IMR-90 (cell line): ENCODE measurements at regions not wholly inside any gene's neighbourhood (a gene's known extent, or its start where the extent isn't known, plus 50 kb on each side); places are given as distances from the start of the nearest gene placed in this dataset.

Source experiments
- ATAC-seq: fragments of 200-7000 bp; cut with Tn5 transposase; 2 replicates; pipeline ENCODE4 v1.9.1; 2020; ENCODE audit warnings: low read depth, mild to moderate bottlenecking, moderate library complexity
- BruUV-seq: library from RNA; stranded (reverse); fragments of 400-500 nt; replicated peaks from 2 replicates; lab custom pipeline; 2021; lab: Mats Ljungman, UMichigan
- CTCF ChIA-PET: fragments of 300-600 bp; formaldehyde crosslinking; extraction: SDS; loops from one replicate; lab custom pipeline; 2021; ENCODE audit warnings: antibody characterized with exemption; lab: Yijun Ruan, JAX
- POLR2A ChIA-PET: fragments of 300-600 bp; sonication (Branson Sonifier 250); formaldehyde crosslinking; loops from one replicate; lab custom pipeline; 2022; ENCODE audit warnings: antibody characterized with exemption; ENCODE audit not compliant: unreplicated experiment; lab: Charles Lee
- DNase-seq: peaks from one replicate; pipeline ENCODE4 v3.0.0; 2013
- H2AFZ ChIP-seq: replicated peaks from 2 replicates; pipeline ENCODE3; 2013; ENCODE audit warnings: low read length, mild to moderate bottlenecking; ENCODE audit not compliant: poor library complexity
- H2AK5ac ChIP-seq: 2 replicates; pipeline ENCODE4 v1.6.1; 2013; ENCODE audit warnings: low read depth, low read length, inconsistent platforms
- H2AK9ac ChIP-seq: replicated peaks from 2 replicates; pipeline ENCODE3; 2013; ENCODE audit warnings: mild to moderate bottlenecking, low read depth, low read length, moderate library complexity; ENCODE audit not compliant: poor library complexity
- H2BK120ac ChIP-seq: 2 replicates; pipeline ENCODE4 v1.6.1; 2013; ENCODE audit warnings: low read depth, low read length, inconsistent platforms
- H2BK15ac ChIP-seq: 3 replicates; pipeline ENCODE4 v1.6.1; 2013; ENCODE audit warnings: low read depth, low read length, inconsistent platforms
- H2BK20ac ChIP-seq: 2 replicates; pipeline ENCODE4 v1.6.1; 2013; ENCODE audit warnings: low read depth, mild to moderate bottlenecking, inconsistent platforms, low read length, moderate library complexity
- H2BK5ac ChIP-seq: 2 replicates; pipeline ENCODE4 v1.6.1; 2013; ENCODE audit warnings: mild to moderate bottlenecking, low read depth, low read length, inconsistent platforms; ENCODE audit not compliant: poor library complexity, severe bottlenecking
- H3K14ac ChIP-seq: replicated peaks from 2 replicates; pipeline ENCODE4 v1.6.1; 2013; ENCODE audit warnings: low read depth, low read length, inconsistent platforms
- H3K18ac ChIP-seq: 2 replicates; pipeline ENCODE4 v1.6.1; 2013; ENCODE audit warnings: low read depth, low read length, control low read depth
- H3K23ac ChIP-seq: 2 replicates; pipeline ENCODE4 v1.6.1; 2013; ENCODE audit warnings: low read depth, low read length, inconsistent platforms
- H3K27ac ChIP-seq: 2 replicates; pipeline ENCODE4 v1.5.1; 2013; ENCODE audit warnings: mild to moderate bottlenecking, control low read depth, low read length; ENCODE audit not compliant: insufficient read depth
- H3K27me3 ChIP-seq: 2 replicates; pipeline ENCODE4 v1.6.1; 2013; ENCODE audit warnings: low read length; ENCODE audit not compliant: control insufficient read depth, insufficient read depth
- H3K36me3 ChIP-seq: 2 replicates; pipeline ENCODE4 v1.6.1; 2013; ENCODE audit warnings: low read length, mixed read lengths; ENCODE audit not compliant: control insufficient read depth, insufficient read depth
- H3K4ac ChIP-seq: 2 replicates; pipeline ENCODE4 v1.6.1; 2013; ENCODE audit warnings: low read depth, low read length, inconsistent platforms
- H3K4me1 ChIP-seq: 2 replicates; pipeline ENCODE4 v1.6.1; 2013; ENCODE audit warnings: low read length, mixed read lengths; ENCODE audit not compliant: control insufficient read depth, insufficient read depth
- H3K4me2 ChIP-seq: 2 replicates; pipeline ENCODE4 v1.6.1; 2013; ENCODE audit warnings: low read depth, mild to moderate bottlenecking, control low read depth, low read length, moderate library complexity
- H3K4me3 ChIP-seq: 2 replicates; pipeline ENCODE4 v1.5.1; 2013; ENCODE audit warnings: low read depth, mild to moderate bottlenecking, control low read depth, low read length, moderate library complexity; ENCODE audit not compliant: insufficient read depth
- H3K56ac ChIP-seq: 2 replicates; pipeline ENCODE4 v1.6.1; 2013; ENCODE audit warnings: low read length, inconsistent platforms; ENCODE audit not compliant: insufficient read depth; ENCODE audit errors: extremely low read depth
- H3K79me1 ChIP-seq, 2 experiments: 2 replicates each; pipeline ENCODE4 v1.6.1; 2013; ENCODE audit warnings: low read length in 2 of 2, inconsistent platforms in 1 of 2, low read depth in 1 of 2
- H3K9ac ChIP-seq: 2 replicates; pipeline ENCODE4 v1.6.1; 2013; ENCODE audit warnings: low read depth, low read length, control low read depth
- H3K9me1 ChIP-seq: 2 replicates; pipeline ENCODE4 v1.6.1; 2013; ENCODE audit warnings: low read length, inconsistent platforms; ENCODE audit not compliant: insufficient read depth
- H3K9me3 ChIP-seq: 2 replicates; pipeline ENCODE4 v1.6.1; 2013; ENCODE audit warnings: low read length; ENCODE audit not compliant: control insufficient read depth, insufficient read depth
- H4K20me1 ChIP-seq: 2 replicates; pipeline ENCODE4 v1.6.1; 2013; ENCODE audit warnings: low read length, inconsistent platforms; ENCODE audit not compliant: insufficient read depth
- H4K5ac ChIP-seq: 2 replicates; pipeline ENCODE4 v1.6.1; 2013; ENCODE audit warnings: mild to moderate bottlenecking, low read depth, low read length, control low read depth
- H4K8ac ChIP-seq, 2 experiments: 2 replicates each; pipeline ENCODE4 v1.6.1; 2013; ENCODE audit warnings: low read depth in 2 of 2, low read length in 2 of 2, control low read depth in 1 of 2, inconsistent platforms in 1 of 2
- H4K91ac ChIP-seq: 2 replicates; pipeline ENCODE4 v1.6.1; 2013; ENCODE audit warnings: low read depth, low read length, inconsistent platforms; ENCODE audit not compliant: insufficient read depth
- BHLHE40 ChIP-seq: fragments of 150-350 bp; IDR thresholded peaks from 2 replicates; pipeline ENCODE4 v1.6.1; 2016; ENCODE audit warnings: mild to moderate bottlenecking, low read depth, low read length
- CEBPB ChIP-seq: IDR thresholded peaks from 2 replicates; pipeline ENCODE4 v1.6.1; 2012; ENCODE audit warnings: low read depth, low read length, improper control_type of control experiment
- CHD1 ChIP-seq: IDR thresholded peaks from 2 replicates; pipeline ENCODE4 v1.6.1; 2012; ENCODE audit warnings: low read depth, low read length, improper control_type of control experiment
- ELK1 ChIP-seq: fragments of 150-350 bp; IDR thresholded peaks from 2 replicates; pipeline ENCODE4 v1.6.1; 2016; ENCODE audit warnings: low read depth, mild to moderate bottlenecking, low read length, moderate library complexity, borderline replicate concordance
- FOS ChIP-seq: fragments of 150-350 bp; IDR thresholded peaks from 2 replicates; pipeline ENCODE4 v1.6.1; 2016; ENCODE audit warnings: low read depth, low read length
- MAFK ChIP-seq: IDR thresholded peaks from 2 replicates; pipeline ENCODE4 v1.6.1; 2012; ENCODE audit warnings: low read depth, low read length, improper control_type of control experiment
- MAZ ChIP-seq: IDR thresholded peaks from 2 replicates; pipeline ENCODE4 v1.6.1; 2012; ENCODE audit warnings: low read depth, mild to moderate bottlenecking, low read length, improper control_type of control experiment, moderate library complexity, borderline replicate concordance
- MXI1 ChIP-seq: IDR thresholded peaks from 2 replicates; pipeline ENCODE4 v1.6.1; 2012; ENCODE audit warnings: low read depth, mild to moderate bottlenecking, low read length, moderate library complexity, borderline replicate concordance
- NFE2L2 ChIP-seq: fragments of 150-350 bp; IDR thresholded peaks from 2 replicates; pipeline ENCODE4 v1.6.1; 2016; ENCODE audit warnings: low read depth, mild to moderate bottlenecking, low read length
- POLR2A ChIP-seq: IDR thresholded peaks from 2 replicates; pipeline ENCODE4 v1.6.1; 2012; ENCODE audit warnings: mild to moderate bottlenecking, low read depth, low read length
- RAD21 ChIP-seq: IDR thresholded peaks from 2 replicates; pipeline ENCODE4 v1.6.1; 2012; ENCODE audit warnings: low read length, improper control_type of control experiment
- RCOR1 ChIP-seq: IDR thresholded peaks from 2 replicates; pipeline ENCODE4 v1.6.1; 2012; ENCODE audit warnings: mild to moderate bottlenecking, low read length, improper control_type of control experiment; ENCODE audit not compliant: insufficient replicate concordance
- RFX5 ChIP-seq: IDR thresholded peaks from 2 replicates; pipeline ENCODE4 v1.8.0; 2012; ENCODE audit warnings: low read depth, mild to moderate bottlenecking, low read length, moderate library complexity
- SMC3 ChIP-seq: fragments of 150-350 bp; IDR thresholded peaks from 2 replicates; pipeline ENCODE4 v1.6.1; 2016; ENCODE audit warnings: low read depth, mild to moderate bottlenecking, antibody characterized with exemption, low read length, moderate library complexity
- USF2 ChIP-seq: fragments of 150-350 bp; IDR thresholded peaks from 2 replicates; pipeline ENCODE4 v1.6.1; 2017; ENCODE audit warnings: mild to moderate bottlenecking, antibody characterized with exemption, low read length, low read depth
- WGBS, 2 experiments: methylation state at CpG; one replicate each; pipeline versions ENCODE4 v1.1.5 to v1.1.7; 2013; ENCODE audit warnings: missing lambda C conversion rate in 2 of 2; ENCODE audit not compliant: insufficient read length in 1 of 2; ENCODE audit errors: extremely low coverage in 2 of 2; 5-methylcytosine and 5-hydroxymethylcytosine counted together
- dilution Hi-C: fragments of 300-500 bp; cut with HindIII; formaldehyde crosslinking; loops from one replicate; pipeline ENCODE4 v1.14.3; 2018; ENCODE audit warnings: low sequenced_read_pairs; ENCODE audit not compliant: unreplicated experiment
- in situ Hi-C: fragments of 300-500 bp; cut with MboI; formaldehyde crosslinking; loops from 3 replicates; pipeline ENCODE4 v1.14.3; 2019; ENCODE audit warnings: low sequenced_read_pairs, inconsistent platforms, mixed read lengths
- intact Hi-C: fragments of 100-400 bp; cut with micrococcal nuclease; formaldehyde crosslinking; loops from 2 replicates; pipeline ENCODE4 v1.10.0; 2022
- TF ChIP-seq, protein P1 (sequence below): conservative IDR thresholded peaks from 2 replicates; pipeline ENCODE4 v1.5.1; 2012; ENCODE audit warnings: mild to moderate bottlenecking, low read depth, low read length, improper control_type of control experiment

DNA sequence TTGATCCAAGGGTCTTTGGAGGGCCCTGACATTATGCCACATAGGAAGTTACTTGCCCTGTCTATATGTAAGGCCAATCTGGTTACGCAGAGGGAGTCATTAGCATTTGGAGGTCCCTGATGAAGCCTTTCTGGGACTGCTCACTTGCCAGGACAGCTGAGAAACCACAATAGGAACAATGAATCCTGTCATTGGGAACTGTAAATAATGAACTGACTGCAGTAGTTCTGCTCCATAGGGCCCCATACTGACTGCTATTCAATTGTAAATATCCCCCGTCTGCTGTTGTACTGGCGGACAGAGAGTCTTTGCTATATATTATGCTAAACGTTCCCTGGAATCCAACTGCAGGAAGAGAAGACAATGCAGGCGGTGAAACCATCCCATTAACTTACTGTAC lies 149.4 kb upstream of the DCC start:
- H3K4me1 ChIP-seq: no peaks in the 10 kb centered on the region
- no peak overlapping the region for H4K8ac ChIP-seq
- H3K9me3 ChIP-seq: peaks cover 10% of the 10 kb centered on the region
- TF ChIP-seq, protein P1, sequence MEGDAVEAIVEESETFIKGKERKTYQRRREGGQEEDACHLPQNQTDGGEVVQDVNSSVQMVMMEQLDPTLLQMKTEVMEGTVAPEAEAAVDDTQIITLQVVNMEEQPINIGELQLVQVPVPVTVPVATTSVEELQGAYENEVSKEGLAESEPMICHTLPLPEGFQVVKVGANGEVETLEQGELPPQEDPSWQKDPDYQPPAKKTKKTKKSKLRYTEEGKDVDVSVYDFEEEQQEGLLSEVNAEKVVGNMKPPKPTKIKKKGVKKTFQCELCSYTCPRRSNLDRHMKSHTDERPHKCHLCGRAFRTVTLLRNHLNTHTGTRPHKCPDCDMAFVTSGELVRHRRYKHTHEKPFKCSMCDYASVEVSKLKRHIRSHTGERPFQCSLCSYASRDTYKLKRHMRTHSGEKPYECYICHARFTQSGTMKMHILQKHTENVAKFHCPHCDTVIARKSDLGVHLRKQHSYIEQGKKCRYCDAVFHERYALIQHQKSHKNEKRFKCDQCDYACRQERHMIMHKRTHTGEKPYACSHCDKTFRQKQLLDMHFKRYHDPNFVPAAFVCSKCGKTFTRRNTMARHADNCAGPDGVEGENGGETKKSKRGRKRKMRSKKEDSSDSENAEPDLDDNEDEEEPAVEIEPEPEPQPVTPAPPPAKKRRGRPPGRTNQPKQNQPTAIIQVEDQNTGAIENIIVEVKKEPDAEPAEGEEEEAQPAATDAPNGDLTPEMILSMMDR: no peak
- TF ChIP-seq RFX5 (no peak), NFE2L2 (no peak), RAD21 (no peak), CEBPB (no peak), USF2 (no peak), RCOR1 (no peak), CHD1 (no peak), SMC3 (no peak), FOS (no peak), MXI1 (no peak), POLR2A (no peak), MAFK (no peak), MAZ (no peak), BHLHE40 (no peak), ELK1 (no peak)
- no peak overlapping the region for H2BK120ac ChIP-seq
- H4K5ac ChIP-seq: no peak overlapping the region
- no TSS peak for BruUV-seq
- no peak overlapping the region for H3K9ac ChIP-seq
- H3K14ac ChIP-seq: no peak overlapping the region
- H3K18ac ChIP-seq: no peak overlapping the region
- no peak overlapping the region for H2BK15ac ChIP-seq
- no peak overlapping the region for H2BK5ac ChIP-seq
- H3K9me1 ChIP-seq: no peaks in the 10 kb centered on the region
- no peak overlapping the region for H3K27ac ChIP-seq
- no peak overlapping the region for H3K4ac ChIP-seq
- no CpG with 5 or more reads among the region's 5 CpGs for WGBS, 2 experiments
- no peak overlapping the region for H3K4me2 ChIP-seq
- no peak overlapping the region for H2AK9ac ChIP-seq
- dilution Hi-C loops: no loop called here
- H3K27me3 ChIP-seq: no peaks in the 10 kb centered on the region
- no peak overlapping the region for H2AFZ ChIP-seq
- POLR2A ChIA-PET: no interaction called here
- H2BK20ac ChIP-seq: no peak overlapping the region
- CTCF ChIA-PET: no interaction called here
- no peak for DNase-seq
- in situ Hi-C loops: no loop called here
- H3K4me3 ChIP-seq: no peak overlapping the region
- H3K23ac ChIP-seq: no peak overlapping the region
- intact Hi-C loops: no loop called here
- ATAC-seq: no peak
- no peaks in the 10 kb centered on the region for H3K36me3 ChIP-seq
- H3K56ac ChIP-seq: no peak overlapping the region
- no peaks in the 10 kb centered on the region for H4K20me1 ChIP-seq
- no peak overlapping the region for H2AK5ac ChIP-seq
- H3K79me1 ChIP-seq: no peaks in the 10 kb centered on the region
- H4K91ac ChIP-seq: no peak overlapping the region
